ENCODE measurements at regions not wholly inside any gene's neighbourhood (a gene's known extent, or its start where the extent isn't known, plus 50 kb on each side); places are given as distances from the start of the nearest gene placed in this dataset.

DNA sequence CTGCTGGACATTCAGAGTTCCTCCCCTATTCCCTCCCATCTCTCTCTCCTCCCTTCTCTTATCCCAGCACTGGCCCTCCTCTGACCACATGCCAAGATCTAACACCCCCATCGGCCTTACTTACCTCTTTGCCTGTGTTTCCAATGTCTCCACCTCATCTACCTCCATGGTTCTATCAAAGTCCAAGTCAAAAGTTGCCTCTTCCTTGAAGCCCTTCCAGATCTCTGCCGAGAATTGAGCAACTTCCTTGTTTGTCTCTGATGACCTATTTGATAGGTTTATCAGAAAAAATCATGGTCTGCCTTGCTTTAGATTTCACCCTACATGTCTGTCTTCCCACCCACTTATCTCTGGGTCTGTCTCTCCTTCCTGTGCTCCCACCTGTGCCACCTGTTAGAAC, 69.7 kb upstream of the ITGA11 start:
- TF ChIP-seq, protein P1, sequence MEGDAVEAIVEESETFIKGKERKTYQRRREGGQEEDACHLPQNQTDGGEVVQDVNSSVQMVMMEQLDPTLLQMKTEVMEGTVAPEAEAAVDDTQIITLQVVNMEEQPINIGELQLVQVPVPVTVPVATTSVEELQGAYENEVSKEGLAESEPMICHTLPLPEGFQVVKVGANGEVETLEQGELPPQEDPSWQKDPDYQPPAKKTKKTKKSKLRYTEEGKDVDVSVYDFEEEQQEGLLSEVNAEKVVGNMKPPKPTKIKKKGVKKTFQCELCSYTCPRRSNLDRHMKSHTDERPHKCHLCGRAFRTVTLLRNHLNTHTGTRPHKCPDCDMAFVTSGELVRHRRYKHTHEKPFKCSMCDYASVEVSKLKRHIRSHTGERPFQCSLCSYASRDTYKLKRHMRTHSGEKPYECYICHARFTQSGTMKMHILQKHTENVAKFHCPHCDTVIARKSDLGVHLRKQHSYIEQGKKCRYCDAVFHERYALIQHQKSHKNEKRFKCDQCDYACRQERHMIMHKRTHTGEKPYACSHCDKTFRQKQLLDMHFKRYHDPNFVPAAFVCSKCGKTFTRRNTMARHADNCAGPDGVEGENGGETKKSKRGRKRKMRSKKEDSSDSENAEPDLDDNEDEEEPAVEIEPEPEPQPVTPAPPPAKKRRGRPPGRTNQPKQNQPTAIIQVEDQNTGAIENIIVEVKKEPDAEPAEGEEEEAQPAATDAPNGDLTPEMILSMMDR (conservative IDR thresholded peaks at IDR 0.05): no peak
- no peak for TF ChIP-seq ZFX (IDR thresholded peaks at IDR 0.05)
- no peak overlapping the region for H3K27ac ChIP-seq

GRCh38 chr15:68502398-68502901, 70.5 kb upstream of the ITGA11 start:
- H3K27ac ChIP-seq: no peak overlapping the region
- TF ChIP-seq, protein P1 (conservative IDR thresholded peaks at IDR 0.05): no peak
- TF ChIP-seq ZFX (IDR thresholded peaks at IDR 0.05): no peak

- no peak overlapping the region for H3K27ac ChIP-seq
- TF ChIP-seq, protein P1 (conservative IDR thresholded peaks at IDR 0.05): no peak
- TF ChIP-seq ZFX (IDR thresholded peaks at IDR 0.05): no peak
Measured at GRCh38 chr15:68503213-68503612, 71.2 kb upstream of the ITGA11 start.

DNA sequence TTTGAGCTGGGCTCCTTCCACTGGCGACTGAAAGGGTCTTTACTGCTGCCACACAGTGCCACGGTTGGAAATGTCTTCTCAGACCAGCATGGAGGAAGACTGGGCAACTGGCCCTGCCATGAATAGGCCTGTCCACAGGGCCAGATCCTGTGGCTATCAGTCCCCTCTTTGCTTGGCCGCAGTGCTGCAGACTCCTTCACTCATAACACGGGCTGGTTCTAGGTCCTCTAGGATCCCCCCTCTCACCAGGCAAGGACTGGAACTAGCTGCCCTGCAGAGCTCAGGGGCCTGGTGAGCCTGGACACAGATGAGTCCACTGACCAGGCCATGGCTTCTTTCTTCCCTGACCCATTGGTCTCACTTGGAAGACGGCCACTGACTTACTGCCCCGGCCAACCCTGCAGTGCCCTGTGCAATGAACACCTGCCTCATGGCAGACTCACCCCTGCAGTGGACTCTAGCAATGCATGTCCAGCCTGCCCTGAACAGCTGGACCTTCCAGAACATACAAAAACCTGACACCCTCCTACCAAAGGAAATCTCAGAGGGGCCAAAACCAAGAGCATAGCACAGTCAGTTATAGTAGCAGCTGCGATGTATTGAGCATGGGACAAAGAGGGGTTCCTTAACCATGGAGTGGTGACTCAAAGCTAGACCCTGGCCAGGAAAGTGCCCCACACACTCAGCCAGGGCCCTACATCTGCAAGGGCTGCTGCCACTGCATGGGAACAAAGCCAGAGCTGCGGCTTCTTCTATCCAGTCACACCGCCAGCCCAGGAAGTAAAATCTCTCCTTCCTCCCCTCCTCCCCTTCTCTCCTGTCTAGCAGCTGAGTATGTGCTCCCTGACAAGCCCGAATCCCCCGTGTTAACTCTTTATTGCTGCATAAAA, 72.1 kb upstream of the ITGA11 start:
- TF ChIP-seq, protein P1 (conservative IDR thresholded peaks at IDR 0.05): no peak
- no peak for TF ChIP-seq ZFX (IDR thresholded peaks at IDR 0.05)
- H3K27ac ChIP-seq: no peak overlapping the region

- no peak for TF ChIP-seq ZFX (IDR thresholded peaks at IDR 0.05)
- TF ChIP-seq, protein P1 (conservative IDR thresholded peaks at IDR 0.05): no peak
- no peak overlapping the region for H3K27ac ChIP-seq
Measured at GRCh38 chr15:68504681-68505170, 72.8 kb upstream of the ITGA11 start.

GRCh38 chr15:68506071-68506470, 72.7 kb upstream of the CORO2B start:
- TF ChIP-seq, protein P1 (conservative IDR thresholded peaks at IDR 0.05): no peak
- no peak for TF ChIP-seq ZFX (IDR thresholded peaks at IDR 0.05)
- H3K27ac ChIP-seq: no peak overlapping the region

- TF ChIP-seq ZFX (IDR thresholded peaks at IDR 0.05): no peak
- TF ChIP-seq, protein P1 (conservative IDR thresholded peaks at IDR 0.05): no peak
- no peak overlapping the region for H3K27ac ChIP-seq
Measured at GRCh38 chr15:68507447-68507846, 71.3 kb upstream of the CORO2B start.
